ENCODE measurements at regions not wholly inside any gene's neighbourhood (a gene's known extent, or its start where the extent isn't known, plus 50 kb on each side); places are given as distances from the start of the nearest gene placed in this dataset.
"Not testable (repeated sequence)": the region's sequence is repeated elsewhere in the genome, so short reads cannot be mapped to it uniquely, and the experiment has no call there.

- no peak overlapping the region for H3K4me3 ChIP-seq (ENCODE audit: low read length)
- TF ChIP-seq ZNF274 (IDR thresholded peaks at IDR 0.05; ENCODE audit: low read depth, low read length) = no peak
Measured at GRCh38 chr12:131456301-131457027, 254.4 kb upstream of the SFSWAP start.

GRCh38 chr12:131457028-131457310 is 253.9 kb upstream of the SFSWAP start:
- H3K4me3 ChIP-seq (ENCODE audit: low read length) = no peak overlapping the region
- no peak for TF ChIP-seq ZNF274 (IDR thresholded peaks at IDR 0.05; ENCODE audit: low read depth, low read length)

GRCh38 chr12:131457331-131458047 is 253.4 kb upstream of the SFSWAP start:
- no peak for TF ChIP-seq ZNF274 (IDR thresholded peaks at IDR 0.05; ENCODE audit: low read depth, low read length)
- no peak overlapping the region for H3K4me3 ChIP-seq (ENCODE audit: low read length)

GRCh38 chr12:131458048-131458374 is 252.9 kb upstream of the SFSWAP start:
- H3K4me3 ChIP-seq (ENCODE audit: low read length) = no peak overlapping the region
- TF ChIP-seq ZNF274 (IDR thresholded peaks at IDR 0.05; ENCODE audit: low read depth, low read length) = no peak

- TF ChIP-seq ZNF274 (IDR thresholded peaks at IDR 0.05; ENCODE audit: low read depth, low read length) = no peak
- H3K4me3 ChIP-seq (ENCODE audit: low read length) = no peak overlapping the region
Measured at GRCh38 chr12:131458931-131459772, 251.7 kb upstream of the SFSWAP start.

- TF ChIP-seq ZNF274 (IDR thresholded peaks at IDR 0.05; ENCODE audit: low read depth, low read length) = no peak
- no peak overlapping the region for H3K4me3 ChIP-seq (ENCODE audit: low read length)
Measured at GRCh38 chr12:131459773-131460365, 251.0 kb upstream of the SFSWAP start.

GRCh38 chr12:131460520-131460919 is 250.4 kb upstream of the SFSWAP start:
- no peak for TF ChIP-seq ZNF274 (IDR thresholded peaks at IDR 0.05; ENCODE audit: low read depth, low read length)

GRCh38 chr12:131461096-131461495 is 249.8 kb upstream of the SFSWAP start:
- no peak for TF ChIP-seq ZNF274 (IDR thresholded peaks at IDR 0.05; ENCODE audit: low read depth, low read length)
- no peak overlapping the region for H3K4me3 ChIP-seq (ENCODE audit: low read length)

More at GRCh38 chr12:131460520-131460919, 250.4 kb upstream of the SFSWAP start:
- no peak overlapping the region for H3K4me3 ChIP-seq (ENCODE audit: low read length)

GRCh38 chr12:131463174-131463573 is 247.7 kb upstream of the SFSWAP start:
- no peak for TF ChIP-seq ZNF274 (IDR thresholded peaks at IDR 0.05; ENCODE audit: low read depth, low read length)
- H3K4me3 ChIP-seq (ENCODE audit: low read length) = no peak overlapping the region

- H3K4me3 ChIP-seq (ENCODE audit: low read length) = no peak overlapping the region
- no peak for TF ChIP-seq ZNF274 (IDR thresholded peaks at IDR 0.05; ENCODE audit: low read depth, low read length)
Measured at GRCh38 chr12:131464081-131464480, 246.8 kb upstream of the SFSWAP start.

- TF ChIP-seq ZNF274 (IDR thresholded peaks at IDR 0.05; ENCODE audit: low read depth, low read length) = no peak
Measured at GRCh38 chr12:131466306-131466705, 244.6 kb upstream of the SFSWAP start.

GRCh38 chr12:131466932-131467331 is 244.0 kb upstream of the SFSWAP start:
- TF ChIP-seq ZNF274 (IDR thresholded peaks at IDR 0.05; ENCODE audit: low read depth, low read length) = no peak
- no peak overlapping the region for H3K4me3 ChIP-seq (ENCODE audit: low read length)

More at GRCh38 chr12:131466306-131466705, 244.6 kb upstream of the SFSWAP start:
- no peak overlapping the region for H3K4me3 ChIP-seq (ENCODE audit: low read length)

GRCh38 chr12:131468206-131468605 is 242.7 kb upstream of the SFSWAP start:
- TF ChIP-seq ZNF274 (IDR thresholded peaks at IDR 0.05; ENCODE audit: low read depth, low read length) = no peak
- H3K4me3 ChIP-seq (ENCODE audit: low read length) = no peak overlapping the region

GRCh38 chr12:131469945-131470344 is 240.9 kb upstream of the SFSWAP start:
- not testable (repeated sequence) for H3K4me3 ChIP-seq (ENCODE audit: low read length)

Measured in GM08714 (cell line).